Hematopoietic multipotent progenitor cell treated with erythropoietin and hydrocortisone succinate and interleukin-3 and kit ligand, for 6 days (in vitro differentiated cells): ENCODE measurements at regions not wholly inside any gene's neighbourhood (a gene's known extent, or its start where the extent isn't known, plus 50 kb on each side); places are given as distances from the start of the nearest gene placed in this dataset.
"Not testable (repeated sequence)": the region's sequence is repeated elsewhere in the genome, so short reads cannot be mapped to it uniquely, and the experiment has no call there.

Experiments used
- DNase-seq: peaks from one replicate; pipeline ENCODE4 v3.0.0-alpha.2; 2015

- DNase-seq, result no peak
Measured at GRCh38 chr2:192828175-192828574, 633.4 kb upstream of the TMEFF2 start.

GRCh38 chr2:192827735-192828134 lies 633.0 kb upstream of the TMEFF2 start:
- DNase-seq, result no peak

GRCh38 chr2:192814376-192814775 lies 619.6 kb upstream of the TMEFF2 start:
- no peak for DNase-seq

GRCh38 chr2:192813341-192813740 lies 618.6 kb upstream of the TMEFF2 start:
- no peak for DNase-seq

DNA sequence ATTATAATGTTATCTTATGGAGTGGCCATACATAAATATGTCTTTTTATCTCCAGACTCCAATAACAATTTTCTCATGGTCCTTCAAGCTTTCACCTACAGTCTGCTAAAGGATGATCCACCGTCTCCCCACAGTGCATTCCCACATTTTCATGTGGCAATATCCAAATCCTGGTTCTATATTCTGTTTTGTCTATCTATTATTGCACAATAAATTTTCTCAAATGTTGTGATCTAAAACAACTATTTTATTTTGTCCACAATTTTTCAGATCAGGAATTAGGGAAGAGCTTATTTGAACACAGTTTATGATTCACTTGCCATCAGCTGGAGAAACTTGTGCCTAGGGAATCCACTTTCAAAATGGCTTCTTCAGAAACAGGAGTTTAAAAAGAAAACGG lies 614.4 kb upstream of the TMEFF2 start:
- no peak for DNase-seq

DNA sequence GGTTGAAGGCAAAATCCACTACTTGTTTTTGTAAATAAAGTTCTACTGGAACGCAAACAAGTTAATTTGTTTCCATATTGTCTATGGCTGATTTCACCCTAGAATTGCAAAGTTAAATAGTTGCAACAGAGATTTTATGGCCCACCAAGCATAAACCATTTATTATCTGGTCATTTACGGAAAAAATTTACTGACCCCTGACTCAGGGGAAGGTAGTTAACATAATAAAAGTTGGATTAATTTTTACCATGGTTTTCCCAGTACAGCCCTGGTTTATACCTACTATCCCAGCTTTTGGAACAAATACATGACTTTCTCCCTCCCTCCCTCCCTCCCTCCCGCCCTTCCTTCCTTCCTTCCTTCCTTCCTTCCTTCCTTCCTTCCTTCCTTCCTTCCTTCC lies 588.9 kb upstream of the TMEFF2 start:
- no peak for DNase-seq

DNA sequence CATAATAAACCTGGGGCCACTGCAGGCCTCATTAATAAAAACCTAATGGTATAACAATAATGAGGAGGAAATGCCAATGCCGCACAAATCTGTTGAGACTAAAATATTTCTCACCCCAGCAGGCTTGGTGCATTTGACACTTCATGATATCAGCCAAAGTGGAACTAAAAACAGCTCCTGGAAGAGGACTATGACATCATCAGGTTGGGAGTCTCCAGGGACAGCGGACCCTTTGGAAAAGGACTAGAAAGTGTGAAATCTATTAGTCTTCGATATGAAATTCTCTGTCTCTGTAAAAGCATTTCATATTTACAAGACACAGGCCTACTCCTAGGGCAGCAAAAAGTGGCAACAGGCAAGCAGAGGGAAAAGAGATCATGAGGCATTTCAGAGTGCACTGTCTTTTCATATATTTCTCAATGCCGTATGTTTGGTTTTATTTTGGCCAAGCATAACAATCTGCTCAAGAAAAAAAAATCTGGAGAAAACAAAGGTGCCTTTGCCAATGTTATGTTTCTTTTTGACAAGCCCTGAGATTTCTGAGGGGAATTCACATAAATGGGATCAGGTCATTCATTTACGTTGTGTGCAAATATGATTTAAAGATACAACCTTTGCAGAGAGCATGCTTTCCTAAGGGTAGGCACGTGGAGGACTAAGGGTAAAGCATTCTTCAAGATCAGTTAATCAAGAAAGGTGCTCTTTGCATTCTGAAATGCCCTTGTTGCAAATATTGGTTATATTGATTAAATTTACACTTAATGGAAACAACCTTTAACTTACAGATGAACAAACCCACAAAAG lies 580.9 kb upstream of the TMEFF2 start:
- no peak for DNase-seq

DNA sequence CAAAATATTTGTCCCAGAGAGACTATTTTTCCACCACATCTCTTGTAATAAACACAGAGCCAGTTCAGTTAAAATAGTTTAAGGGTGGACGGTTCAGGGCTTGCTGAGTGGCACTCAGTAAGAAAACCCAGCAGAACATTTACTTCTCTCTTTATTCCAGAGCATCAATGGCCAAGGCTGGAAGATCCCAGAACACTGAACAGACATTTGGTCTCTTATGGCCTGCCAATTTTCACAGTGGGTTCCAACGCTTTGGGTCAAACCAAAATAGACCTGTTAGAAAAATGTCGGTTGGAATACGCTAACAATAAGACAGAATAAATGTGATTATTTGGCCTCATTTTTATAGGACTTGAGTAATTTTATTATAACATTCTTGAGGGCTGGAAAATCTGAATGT lies 580.3 kb upstream of the TMEFF2 start:
- DNase-seq, result no peak

GRCh38 chr2:192773044-192773443 lies 578.3 kb upstream of the TMEFF2 start:
- no peak for DNase-seq

- DNase-seq, result peak; percentile 2
Measured at GRCh38 chr2:192749611-192750200, 555.0 kb upstream of the TMEFF2 start.

- DNase-seq, result peak; percentile 6
Measured at GRCh38 chr2:192741889-192742288, 547.2 kb upstream of the TMEFF2 start.

GRCh38 chr2:192735447-192735846 lies 540.7 kb upstream of the TMEFF2 start:
- DNase-seq, result no peak

DNA sequence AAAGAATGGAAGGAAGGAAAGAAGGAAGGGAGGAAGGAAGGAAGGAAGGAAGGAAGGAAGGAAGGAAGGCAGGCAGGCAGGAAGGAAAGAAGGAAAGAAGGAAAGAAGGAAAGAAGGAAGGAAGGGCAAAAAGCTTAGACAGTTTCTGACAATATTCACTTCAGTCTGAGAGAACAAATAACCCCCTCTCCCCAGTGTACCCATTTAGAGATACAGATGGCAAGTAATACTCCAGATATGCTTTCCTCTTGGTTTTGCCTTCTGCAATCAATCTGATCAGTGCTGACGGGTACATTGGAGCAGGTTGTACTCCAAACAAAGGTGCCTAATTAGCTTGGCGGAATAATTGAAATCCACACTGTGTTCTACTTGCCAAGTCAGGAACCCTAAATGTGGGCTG lies 534.6 kb upstream of the TMEFF2 start:
- DNase-seq, result no peak

- no peak for DNase-seq
Measured at GRCh38 chr2:192725991-192726390, 531.3 kb upstream of the TMEFF2 start.

DNA sequence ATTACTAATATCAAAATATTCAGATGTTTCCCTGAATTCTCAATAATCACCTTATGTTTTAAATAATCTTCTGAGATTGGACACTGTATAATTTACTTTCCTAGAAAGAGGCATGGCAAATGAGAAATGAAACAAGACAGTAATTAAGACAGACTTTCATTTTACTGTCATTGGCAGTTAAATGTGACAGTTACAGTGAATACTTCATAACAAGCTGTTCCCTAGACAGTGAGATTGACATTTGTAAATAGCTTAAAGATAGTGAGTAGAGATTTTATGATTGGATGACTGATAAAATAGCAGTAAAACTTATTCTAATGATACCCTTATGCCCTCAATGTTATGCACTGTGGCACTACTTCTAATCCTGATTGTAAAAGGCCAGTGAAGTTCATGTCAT lies 524.9 kb upstream of the TMEFF2 start:
- DNase-seq, result no peak

GRCh38 chr2:192718340-192718739 lies 523.6 kb upstream of the TMEFF2 start:
- no peak for DNase-seq

DNA sequence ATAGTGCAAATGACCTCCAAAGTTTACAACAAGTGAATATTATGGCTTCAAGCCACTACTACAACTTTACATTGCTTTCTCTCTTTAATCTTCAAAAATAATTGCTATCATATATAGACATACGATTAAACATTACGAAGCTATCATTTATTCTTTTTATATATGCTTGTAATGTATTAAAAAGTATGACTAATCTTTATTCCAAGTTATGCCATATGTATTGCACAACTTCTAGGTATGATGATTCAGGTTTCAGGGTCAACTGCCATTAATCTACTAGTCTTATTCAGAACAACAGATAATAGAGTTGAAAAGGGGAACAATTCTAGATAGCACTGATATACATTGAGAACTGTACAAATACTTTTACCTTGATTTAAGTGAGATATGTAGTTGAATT lies 506.2 kb upstream of the TMEFF2 start:
- DNase-seq, result no peak

DNA sequence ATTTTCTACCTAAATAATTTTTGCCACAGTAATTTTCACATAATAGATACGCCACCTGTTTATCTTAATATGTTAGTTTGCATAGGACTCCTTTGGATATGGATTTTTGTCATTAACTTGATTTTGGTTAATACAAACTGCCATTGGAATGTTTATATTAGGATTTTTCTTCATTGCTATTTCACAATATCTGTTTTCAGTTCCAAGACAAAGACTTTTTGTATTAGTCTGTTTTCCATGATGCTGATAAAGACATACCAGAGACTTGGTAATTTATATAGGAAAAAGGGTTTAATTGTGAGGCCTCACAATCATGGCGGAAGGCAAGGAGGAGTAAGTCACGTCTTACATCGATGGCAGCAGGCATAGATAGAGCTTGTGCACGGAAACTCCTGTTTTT lies 503.1 kb upstream of the TMEFF2 start:
- no peak for DNase-seq

- DNase-seq, result no peak
Measured at GRCh38 chr2:192696857-192697256, 502.1 kb upstream of the TMEFF2 start.

DNA sequence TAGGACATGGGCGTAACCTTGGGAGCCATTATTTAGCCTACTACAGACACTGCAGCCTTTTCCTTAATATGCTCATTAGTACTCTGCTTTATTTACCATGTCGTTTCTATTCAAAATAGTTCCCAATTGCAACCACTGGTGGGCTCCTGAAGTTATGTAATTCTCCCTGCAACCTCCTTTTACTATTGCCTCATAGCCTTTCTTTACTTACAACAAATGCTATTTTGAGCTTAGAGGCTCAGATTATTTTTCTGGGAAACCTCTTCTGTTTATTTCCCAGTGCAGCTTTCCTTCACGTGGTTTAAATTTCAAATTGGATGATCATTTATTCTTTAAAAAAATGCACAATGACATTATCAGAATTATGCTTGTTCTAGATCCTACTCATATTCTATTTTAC lies 492.3 kb upstream of the TMEFF2 start:
- no peak for DNase-seq

- not testable (repeated sequence) for DNase-seq
Measured at GRCh38 chr2:192682511-192682910, 487.8 kb upstream of the TMEFF2 start.

DNA sequence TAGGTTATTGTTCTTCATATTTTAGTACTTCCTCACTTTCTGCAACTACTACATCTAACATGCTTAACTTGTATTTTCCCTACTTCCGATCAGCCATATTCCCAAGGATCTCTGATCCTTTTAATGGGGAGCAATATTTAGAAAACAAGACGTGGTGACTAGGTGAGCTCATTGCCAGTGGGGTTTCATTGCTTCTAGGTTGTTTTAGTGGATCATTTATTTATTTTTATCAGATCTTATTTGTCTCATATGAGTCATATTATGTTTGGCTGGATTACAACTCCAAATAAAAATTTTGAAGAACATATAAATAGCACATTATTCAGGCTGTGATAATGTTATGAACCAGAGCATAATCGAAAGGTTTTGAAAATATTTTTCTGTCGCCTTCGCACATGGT lies 480.9 kb upstream of the TMEFF2 start:
- no peak for DNase-seq

DNA sequence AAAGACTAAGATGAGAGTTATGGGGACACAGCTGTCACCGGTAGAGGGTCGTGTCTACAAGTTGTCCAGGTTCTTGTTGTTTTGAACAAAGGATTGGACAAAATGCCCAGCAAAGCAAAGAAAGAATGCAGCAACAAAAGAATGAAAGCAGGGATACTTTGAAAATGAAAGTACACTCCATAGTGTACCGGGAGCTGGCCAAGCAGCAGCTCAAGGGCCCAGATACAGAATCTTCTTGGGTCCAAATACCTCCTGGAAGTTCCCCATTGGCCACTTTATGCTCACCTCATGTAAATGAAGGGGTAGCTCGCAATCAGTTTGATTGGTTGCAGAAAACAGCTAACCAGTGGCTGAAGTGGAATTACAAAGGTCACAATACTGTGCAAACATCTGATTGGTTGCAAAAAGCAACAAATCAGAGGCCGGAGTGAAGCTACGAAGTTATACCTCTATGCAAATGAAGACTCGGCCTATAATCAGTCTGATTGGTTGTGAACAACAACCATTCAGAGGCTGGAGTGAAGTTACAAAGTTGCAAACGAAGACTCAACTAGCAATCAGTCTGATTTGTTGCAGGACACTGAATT lies 474.9 kb upstream of the TMEFF2 start:
- no peak for DNase-seq

GRCh38 chr2:192660555-192660954 lies 465.8 kb upstream of the TMEFF2 start:
- DNase-seq, result not testable (repeated sequence)
